Erythroblast (primary cell): ENCODE measurements at regions not wholly inside any gene's neighbourhood (a gene's known extent, or its start where the extent isn't known, plus 50 kb on each side); places are given as distances from the start of the nearest gene placed in this dataset.

ENCODE experiments used
- GATA1 ChIP-seq: IDR thresholded peaks from 2 replicates; pipeline ENCODE4 v1.6.1; 2011; ENCODE audit warnings: low read depth, mild to moderate bottlenecking, control low read depth, low read length, moderate library complexity
- POLR2A ChIP-seq: IDR thresholded peaks from 2 replicates; pipeline ENCODE4 v1.6.1; 2011; ENCODE audit warnings: mild to moderate bottlenecking, low read length

- TF ChIP-seq POLR2A (no peak), GATA1 (no peak)
These were observed 1414.7 kb downstream of the C4orf33 start for GRCh38 chr4:130510661-130511060.
